H1 (cell line): ENCODE measurements at regions not wholly inside any gene's neighbourhood (a gene's known extent, or its start where the extent isn't known, plus 50 kb on each side); places are given as distances from the start of the nearest gene placed in this dataset.

Experiments
- CTCF ChIA-PET: fragments of 300-600 bp; sonication (Branson Sonifier 250); formaldehyde crosslinking; loops from one replicate; lab custom pipeline; 2021; ENCODE audit not compliant: partially characterized antibody; lab: Charles Lee
- POLR2A ChIA-PET: fragments of 300-600 bp; sonication (Branson Sonifier 250); formaldehyde crosslinking; loops from one replicate; lab custom pipeline; 2021; ENCODE audit warnings: inconsistent platforms; ENCODE audit not compliant: partially characterized antibody; lab: Charles Lee
- DNase-seq, 2 experiments: peaks; one replicate each; pipeline versions ENCODE4 v3.0.0 to v3.0.0-alpha.2; 2010 to 2022; ENCODE audit warnings: low spot score in 2 of 2, low read depth in 1 of 2, mixed read lengths in 1 of 2
- FAIRE-seq: peaks from 2 replicates; lab custom pipeline; 2011; peaks lifted over from hg19 to GRCh38; lab: Jason Lieb, UNC
- H2AFZ ChIP-seq: 2 replicates; pipeline ENCODE4 v1.8.1; 2012; ENCODE audit warnings: low read length, inconsistent platforms
- H2AK5ac ChIP-seq: 2 replicates; pipeline ENCODE4 v1.6.1; 2013; ENCODE audit warnings: low read depth, low read length
- H2BK120ac ChIP-seq: replicated peaks from 2 replicates; pipeline ENCODE3; 2013; ENCODE audit warnings: low read depth, low read length, inconsistent platforms
- H2BK12ac ChIP-seq: 2 replicates; pipeline ENCODE4 v1.6.1; 2013; ENCODE audit warnings: low read depth, low read length
- H2BK15ac ChIP-seq: 2 replicates; pipeline ENCODE4 v1.6.1; 2013; ENCODE audit warnings: low read length
- H2BK20ac ChIP-seq: 2 replicates; pipeline ENCODE4 v1.6.1; 2013; ENCODE audit warnings: low read length
- H2BK5ac ChIP-seq: 2 replicates; pipeline ENCODE4 v1.6.1; 2013; ENCODE audit warnings: low read depth, low read length
- H3K14ac ChIP-seq: 2 replicates; pipeline ENCODE4 v1.6.1; 2013; ENCODE audit warnings: inconsistent platforms; ENCODE audit not compliant: insufficient read length
- H3K18ac ChIP-seq: 2 replicates; pipeline ENCODE4 v1.6.1; 2013; ENCODE audit warnings: low read length; ENCODE audit errors: extremely low read depth
- H3K23ac ChIP-seq: 2 replicates; pipeline ENCODE4 v1.6.1; 2013; ENCODE audit warnings: inconsistent platforms; ENCODE audit not compliant: insufficient read length
- H3K23me2 ChIP-seq: 2 replicates; pipeline ENCODE4 v1.6.1; 2013; ENCODE audit warnings: low read depth, low read length
- H3K27ac ChIP-seq: 2 replicates; pipeline ENCODE4 v1.6.1; 2011; ENCODE audit warnings: low read depth, low read length, inconsistent platforms
- H3K27me3 ChIP-seq, 4 experiments: replicated peaks in 1 of 4; 1 replicate in 1 of 4; 2 replicates in 3 of 4; pipeline versions ENCODE4 v1.6.1 to v1.8.1; 2011 to 2013; ENCODE audit warnings: low read length in 3 of 4, mild to moderate bottlenecking in 3 of 4, inconsistent platforms in 2 of 4, mixed read lengths in 2 of 4, moderate library complexity in 1 of 4; ENCODE audit not compliant: control insufficient read depth in 3 of 4, insufficient read depth in 3 of 4; ENCODE audit errors: extremely low read depth in 1 of 4
- H3K36me3 ChIP-seq, 4 experiments: 2 replicates each; pipeline versions ENCODE4 v1.6.1 to v1.8.1; 2011 to 2013; ENCODE audit warnings: mild to moderate bottlenecking in 4 of 4, low read length in 3 of 4, moderate library complexity in 2 of 4, control low read depth in 1 of 4, inconsistent platforms in 1 of 4; ENCODE audit not compliant: insufficient read depth in 4 of 4, control insufficient read depth in 2 of 4
- H3K4ac ChIP-seq: replicated peaks from 2 replicates; pipeline ENCODE3; 2013; ENCODE audit warnings: low read length, low read depth, mixed read lengths, inconsistent platforms; ENCODE audit not compliant: insufficient read length
- H3K4me1 ChIP-seq, 4 experiments: replicated peaks in 1 of 4; 1 replicate in 1 of 4; 2 replicates in 3 of 4; pipeline versions ENCODE4 v1.6.1 to v1.8.1; 2011 to 2013; ENCODE audit warnings: low read length in 3 of 4, inconsistent platforms in 2 of 4, mixed read lengths in 1 of 4; ENCODE audit not compliant: insufficient read depth in 4 of 4, control insufficient read depth in 3 of 4
- H3K4me2 ChIP-seq, 2 experiments: 2 replicates each; pipeline versions ENCODE4 v1.6.1 to v1.8.1; 2011 to 2013; ENCODE audit warnings: low read depth in 2 of 2, low read length in 2 of 2, control low read depth in 1 of 2, inconsistent platforms in 1 of 2, mild to moderate bottlenecking in 1 of 2; ENCODE audit not compliant: insufficient read depth in 1 of 2
- H3K4me3 ChIP-seq, 4 experiments: fragments of 200-600, 300-600 bp in 1 of 4; sonication (generic), shearing (Covaris generic), sonication (Bioruptor Twin) in 1 of 4; 2 replicates each; pipeline versions ENCODE4 v1.5.1 to v1.8.1; 2011 to 2016; ENCODE audit warnings: low read length in 4 of 4, low read depth in 3 of 4, control low read depth in 2 of 4, inconsistent platforms in 2 of 4, mild to moderate bottlenecking in 2 of 4, mixed read lengths in 1 of 4, moderate library complexity in 1 of 4; ENCODE audit not compliant: insufficient read depth in 2 of 4; ENCODE audit errors: extremely low read depth in 1 of 4
- H3K56ac ChIP-seq: replicated peaks from 2 replicates; pipeline ENCODE3; 2013; ENCODE audit warnings: low read depth, mild to moderate bottlenecking, mixed read lengths, low read length, inconsistent platforms; ENCODE audit not compliant: insufficient read length
- H3K79me1 ChIP-seq: 2 replicates; pipeline ENCODE4 v1.6.1; 2013; ENCODE audit warnings: low read depth, low read length, control low read depth
- H3K79me2 ChIP-seq, 2 experiments: 2 replicates each; pipeline versions ENCODE4 v1.6.1 to v1.8.1; 2012 to 2013; ENCODE audit warnings: low read length in 2 of 2, mild to moderate bottlenecking in 2 of 2, inconsistent platforms in 1 of 2; ENCODE audit not compliant: insufficient read depth in 2 of 2, control insufficient read depth in 1 of 2
- H3K9ac ChIP-seq, 4 experiments: replicated peaks in 1 of 4; 1 replicate in 1 of 4; 2 replicates in 3 of 4; pipeline versions ENCODE4 v1.6.1 to v1.8.1; 2011 to 2013; ENCODE audit warnings: low read depth in 3 of 4, low read length in 3 of 4, control low read depth in 2 of 4, mild to moderate bottlenecking in 2 of 4, moderate library complexity in 2 of 4, inconsistent platforms in 1 of 4; ENCODE audit errors: extremely low read depth in 1 of 4
- H3K9me3 ChIP-seq, 2 experiments: 2 replicates each; pipeline versions ENCODE4 v1.6.1 to v1.8.1; 2012 to 2013; ENCODE audit warnings: mild to moderate bottlenecking in 2 of 2, moderate library complexity in 2 of 2, control low read depth in 1 of 2, inconsistent platforms in 1 of 2, low read depth in 1 of 2, low read length in 1 of 2, mixed read lengths in 1 of 2; ENCODE audit not compliant: insufficient read depth in 2 of 2
- H4K20me1 ChIP-seq, 2 experiments: replicated peaks in 1 of 2; 2 replicates each; pipeline versions ENCODE3 to v1.8.1; 2011 to 2013; ENCODE audit warnings: inconsistent platforms in 2 of 2, low read length in 2 of 2, mild to moderate bottlenecking in 1 of 2; ENCODE audit not compliant: insufficient read depth in 2 of 2, control insufficient read depth in 1 of 2
- H4K5ac ChIP-seq: 2 replicates; pipeline ENCODE4 v1.6.1; 2013; ENCODE audit warnings: low read length, low read depth, mixed read lengths, inconsistent platforms; ENCODE audit not compliant: insufficient read length
- H4K8ac ChIP-seq: 2 replicates; pipeline ENCODE4 v1.8.0; 2013; ENCODE audit warnings: mild to moderate bottlenecking, moderate library complexity, low read length, inconsistent platforms; ENCODE audit not compliant: insufficient read depth; ENCODE audit errors: extremely low read depth
- H4K91ac ChIP-seq: replicated peaks from 2 replicates; pipeline ENCODE3; 2013; ENCODE audit warnings: low read length, mixed read lengths, inconsistent platforms; ENCODE audit not compliant: insufficient read length
- GABPA ChIP-seq: IDR thresholded peaks from 2 replicates; pipeline ENCODE4 v1.6.1; 2011; ENCODE audit warnings: mild to moderate bottlenecking, low read length, moderate library complexity, borderline replicate concordance; ENCODE audit not compliant: insufficient read depth
- SIN3A ChIP-seq, 2 experiments: IDR thresholded peaks in 1 of 2; conservative IDR thresholded peaks in 1 of 2; 2 replicates each; pipeline ENCODE4 v1.6.1; 2011 to 2012; ENCODE audit warnings: low read length in 2 of 2, improper control_type of control experiment in 1 of 2, low read depth in 1 of 2, mild to moderate bottlenecking in 1 of 2
- SP1 ChIP-seq: IDR thresholded peaks from 2 replicates; pipeline ENCODE4 v1.6.1; 2011; ENCODE audit warnings: low read depth, low read length
- WGBS, 2 experiments: shearing (Covaris generic) in 1 of 2; methylation state at CpG; one replicate each; pipeline versions ENCODE4 v1.1.6 to v1.1.7; 2013 to 2015; ENCODE audit warnings: low lambda C conversion rate in 2 of 2, mixed read lengths in 2 of 2, inconsistent platforms in 1 of 2, low coverage in 1 of 2, missing lambda C conversion rate in 1 of 2; ENCODE audit not compliant: insufficient replicate concordance in 2 of 2, insufficient coverage in 1 of 2, insufficient read length in 1 of 2; ENCODE audit errors: extremely low coverage in 1 of 2, missing lambda C conversion rate in 1 of 2; 5-methylcytosine and 5-hydroxymethylcytosine counted together
- TF ChIP-seq, protein P1 (sequence below): IDR thresholded peaks from 2 replicates; pipeline ENCODE4 v1.6.1; 2011; ENCODE audit warnings: low read length, improper control_type of control experiment
- TF ChIP-seq, protein P2 (sequence below), 3 experiments: IDR thresholded peaks; 1 replicate in 2 of 3; 2 replicates in 1 of 3; pipeline versions ENCODE4 v1.5.1 to v1.6.1; 2011; ENCODE audit warnings: low read length in 3 of 3, mild to moderate bottlenecking in 3 of 3, inconsistent platforms in 2 of 3, low read depth in 1 of 3, moderate library complexity in 1 of 3; ENCODE audit not compliant: insufficient read depth in 1 of 3; ENCODE audit errors: control extremely low read depth in 1 of 3

DNA sequence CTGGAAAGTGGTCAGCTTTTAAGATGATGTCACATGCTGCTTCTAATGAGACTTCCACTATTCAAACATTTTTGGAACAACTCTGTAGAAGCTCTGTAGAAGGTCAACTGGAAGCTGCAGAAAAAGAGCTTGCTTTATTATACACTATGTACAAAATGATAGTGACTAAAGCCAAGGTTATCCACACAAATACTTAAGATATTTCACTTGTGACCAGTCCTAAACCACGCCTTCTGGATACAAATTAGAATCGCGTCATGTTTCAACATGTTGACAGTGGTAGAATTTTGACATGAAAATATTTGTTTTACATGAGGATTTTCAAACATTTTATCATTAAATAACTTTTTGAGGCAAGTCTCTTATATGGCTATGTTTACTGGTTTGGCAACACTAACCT is 499.6 kb upstream of the PHF14 start:
- Histone ChIP-seq H3K23ac (no peak overlapping the region), H4K5ac (no peak overlapping the region), H3K18ac (no peak overlapping the region), H2BK20ac (no peak overlapping the region), H3K79me1 (no peaks in the 10 kb centered on the region), H4K91ac (no peak overlapping the region), H3K4me1 (no peaks in the 10 kb centered on the region), H3K27me3 (peaks cover 0 to 1% (median 0%) of the 10 kb centered on the region in 4 experiments; a peak in 1 of 7 replicates), H2BK5ac (no peak overlapping the region), H3K27ac (no peak overlapping the region), H2AK5ac (no peak overlapping the region), H3K4ac (no peak overlapping the region), H3K79me2 (no peaks in the 10 kb centered on the region), H2BK120ac (no peak overlapping the region), H2BK15ac (no peak overlapping the region), H3K9ac (no peak overlapping the region), H3K14ac (no peak overlapping the region), H3K4me3 (no peak overlapping the region), H4K20me1 (no peaks in the 10 kb centered on the region), H2AFZ (no peak overlapping the region), H3K4me2 (no peak overlapping the region), H3K9me3 (no peaks in the 10 kb centered on the region), H3K23me2 (no peaks in the 10 kb centered on the region), H4K8ac (no peak overlapping the region), H2BK12ac (no peak overlapping the region), H3K36me3 (no peaks in the 10 kb centered on the region), H3K56ac (no peak overlapping the region)
- FAIRE-seq (no peak), DNase-seq (no peak)
- no peak for TF ChIP-seq GABPA
- TF ChIP-seq, protein P1, sequence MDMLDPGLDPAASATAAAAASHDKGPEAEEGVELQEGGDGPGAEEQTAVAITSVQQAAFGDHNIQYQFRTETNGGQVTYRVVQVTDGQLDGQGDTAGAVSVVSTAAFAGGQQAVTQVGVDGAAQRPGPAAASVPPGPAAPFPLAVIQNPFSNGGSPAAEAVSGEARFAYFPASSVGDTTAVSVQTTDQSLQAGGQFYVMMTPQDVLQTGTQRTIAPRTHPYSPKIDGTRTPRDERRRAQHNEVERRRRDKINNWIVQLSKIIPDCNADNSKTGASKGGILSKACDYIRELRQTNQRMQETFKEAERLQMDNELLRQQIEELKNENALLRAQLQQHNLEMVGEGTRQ: no peak
- TF ChIP-seq SP1: no peak
- no peak for TF ChIP-seq SIN3A (conservative IDR thresholded peaks at IDR 0.05 in 1 of 2, IDR thresholded peaks at IDR 0.05 in 1 of 2; ENCODE audit: low read depth in 1 of 2, low read length in 2 of 2)
- TF ChIP-seq, protein P2, sequence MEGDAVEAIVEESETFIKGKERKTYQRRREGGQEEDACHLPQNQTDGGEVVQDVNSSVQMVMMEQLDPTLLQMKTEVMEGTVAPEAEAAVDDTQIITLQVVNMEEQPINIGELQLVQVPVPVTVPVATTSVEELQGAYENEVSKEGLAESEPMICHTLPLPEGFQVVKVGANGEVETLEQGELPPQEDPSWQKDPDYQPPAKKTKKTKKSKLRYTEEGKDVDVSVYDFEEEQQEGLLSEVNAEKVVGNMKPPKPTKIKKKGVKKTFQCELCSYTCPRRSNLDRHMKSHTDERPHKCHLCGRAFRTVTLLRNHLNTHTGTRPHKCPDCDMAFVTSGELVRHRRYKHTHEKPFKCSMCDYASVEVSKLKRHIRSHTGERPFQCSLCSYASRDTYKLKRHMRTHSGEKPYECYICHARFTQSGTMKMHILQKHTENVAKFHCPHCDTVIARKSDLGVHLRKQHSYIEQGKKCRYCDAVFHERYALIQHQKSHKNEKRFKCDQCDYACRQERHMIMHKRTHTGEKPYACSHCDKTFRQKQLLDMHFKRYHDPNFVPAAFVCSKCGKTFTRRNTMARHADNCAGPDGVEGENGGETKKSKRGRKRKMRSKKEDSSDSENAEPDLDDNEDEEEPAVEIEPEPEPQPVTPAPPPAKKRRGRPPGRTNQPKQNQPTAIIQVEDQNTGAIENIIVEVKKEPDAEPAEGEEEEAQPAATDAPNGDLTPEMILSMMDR (IDR thresholded peaks at IDR 0.05; ENCODE audit: control extremely low read depth in 1 of 3, insufficient read depth in 1 of 3, low read depth in 1 of 3, low read length in 3 of 3): no peak
- WGBS, 2 experiments: 90% methylated on average over 3 of the region's 3 CpGs; no CpG with 5 or more reads in 1 of the 2 experiments
- CTCF ChIA-PET: interaction anchor here (1.3 to 1.5 kb wide), 2 partner anchors 21 to 1303 kb away, joined by 3 read pairs; no protein-coding TSS in a partner anchor
- POLR2A ChIA-PET: no interaction called here
